NB4 (cell line): ENCODE measurements at regions not wholly inside any gene's neighbourhood (a gene's known extent, or its start where the extent isn't known, plus 50 kb on each side); places are given as distances from the start of the nearest gene placed in this dataset.
A peak's percentile ranks its signal among the peaks of the same experiment; 100 is the strongest.
"Not testable (repeated sequence)": the region's sequence is repeated elsewhere in the genome, so short reads cannot be mapped to it uniquely, and the experiment has no call there.

Source experiments
- DNase-seq: peaks from one replicate; pipeline ENCODE4 v3.0.0; 2010; ENCODE audit warnings: low read depth
- H3K4me3 ChIP-seq: one replicate; pipeline ENCODE4 v1.5.1; 2011; ENCODE audit warnings: mild to moderate bottlenecking, low read depth, low read length, moderate library complexity
- MYC ChIP-seq: IDR thresholded peaks from 2 replicates; pipeline ENCODE4 v1.6.1; 2011; ENCODE audit warnings: low read depth, low read length
- POLR2A ChIP-seq: IDR thresholded peaks from 2 replicates; pipeline ENCODE4 v1.6.1; 2011; ENCODE audit warnings: mild to moderate bottlenecking; ENCODE audit not compliant: insufficient read length; ENCODE audit errors: extremely low read depth
- TF ChIP-seq, protein P1 (sequence below): IDR thresholded peaks from one replicate; pipeline ENCODE4 v1.5.1; 2012; ENCODE audit warnings: low read depth, low read length
- TF ChIP-seq, protein P2 (sequence below): IDR thresholded peaks from 2 replicates; pipeline ENCODE4 v1.6.1; 2011; ENCODE audit warnings: low read depth, low read length

DNA sequence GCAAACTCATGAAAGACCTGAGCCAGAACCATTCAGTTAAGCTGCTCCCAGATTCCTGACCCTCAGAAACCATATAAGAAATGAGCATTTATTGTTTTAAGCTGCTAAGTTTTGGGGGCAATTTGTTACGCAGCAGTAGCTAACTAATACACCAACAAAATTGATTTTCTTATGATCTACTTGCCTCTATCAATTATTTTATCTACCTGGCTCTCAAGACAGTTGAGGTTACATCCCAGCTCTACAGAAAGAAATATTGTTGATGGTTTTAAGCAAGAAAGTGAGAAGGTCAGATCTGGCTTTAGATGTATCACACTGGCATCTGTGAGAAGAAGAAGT lies 103.1 kb upstream of the MDM1 start:
- no peak overlapping the region for H3K4me3 ChIP-seq
- no peak for DNase-seq
- TF ChIP-seq MYC (no peak), POLR2A (no peak)
- TF ChIP-seq, protein P1, sequence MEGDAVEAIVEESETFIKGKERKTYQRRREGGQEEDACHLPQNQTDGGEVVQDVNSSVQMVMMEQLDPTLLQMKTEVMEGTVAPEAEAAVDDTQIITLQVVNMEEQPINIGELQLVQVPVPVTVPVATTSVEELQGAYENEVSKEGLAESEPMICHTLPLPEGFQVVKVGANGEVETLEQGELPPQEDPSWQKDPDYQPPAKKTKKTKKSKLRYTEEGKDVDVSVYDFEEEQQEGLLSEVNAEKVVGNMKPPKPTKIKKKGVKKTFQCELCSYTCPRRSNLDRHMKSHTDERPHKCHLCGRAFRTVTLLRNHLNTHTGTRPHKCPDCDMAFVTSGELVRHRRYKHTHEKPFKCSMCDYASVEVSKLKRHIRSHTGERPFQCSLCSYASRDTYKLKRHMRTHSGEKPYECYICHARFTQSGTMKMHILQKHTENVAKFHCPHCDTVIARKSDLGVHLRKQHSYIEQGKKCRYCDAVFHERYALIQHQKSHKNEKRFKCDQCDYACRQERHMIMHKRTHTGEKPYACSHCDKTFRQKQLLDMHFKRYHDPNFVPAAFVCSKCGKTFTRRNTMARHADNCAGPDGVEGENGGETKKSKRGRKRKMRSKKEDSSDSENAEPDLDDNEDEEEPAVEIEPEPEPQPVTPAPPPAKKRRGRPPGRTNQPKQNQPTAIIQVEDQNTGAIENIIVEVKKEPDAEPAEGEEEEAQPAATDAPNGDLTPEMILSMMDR, result no peak
- TF ChIP-seq, protein P2, sequence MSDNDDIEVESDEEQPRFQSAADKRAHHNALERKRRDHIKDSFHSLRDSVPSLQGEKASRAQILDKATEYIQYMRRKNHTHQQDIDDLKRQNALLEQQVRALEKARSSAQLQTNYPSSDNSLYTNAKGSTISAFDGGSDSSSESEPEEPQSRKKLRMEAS, result no peak

DNA sequence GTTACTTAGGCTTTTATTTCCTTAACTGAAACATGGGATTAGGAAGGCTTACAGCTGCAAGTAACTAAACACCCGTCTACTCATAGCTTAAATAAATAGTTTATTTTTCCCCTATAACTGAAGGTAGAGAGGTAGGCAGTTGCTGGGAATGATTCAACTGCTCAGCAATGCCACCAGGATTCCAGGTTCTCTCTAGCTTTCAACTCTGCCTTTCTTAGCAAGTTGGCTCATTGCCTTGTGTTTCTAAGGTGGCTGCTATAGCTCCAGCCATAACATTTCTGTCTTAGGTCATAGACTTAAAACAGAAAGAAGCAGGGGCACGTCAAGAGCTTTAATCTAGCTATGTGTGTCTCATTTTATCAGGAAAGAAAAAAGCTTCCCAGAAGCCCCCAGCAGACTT lies 103.7 kb upstream of the MDM1 start:
- DNase-seq, result no peak
- no peak for TF ChIP-seq MYC
- no peak for TF ChIP-seq POLR2A
- TF ChIP-seq, protein P1, result no peak
- TF ChIP-seq, protein P2, result no peak
- no peak overlapping the region for H3K4me3 ChIP-seq

DNA sequence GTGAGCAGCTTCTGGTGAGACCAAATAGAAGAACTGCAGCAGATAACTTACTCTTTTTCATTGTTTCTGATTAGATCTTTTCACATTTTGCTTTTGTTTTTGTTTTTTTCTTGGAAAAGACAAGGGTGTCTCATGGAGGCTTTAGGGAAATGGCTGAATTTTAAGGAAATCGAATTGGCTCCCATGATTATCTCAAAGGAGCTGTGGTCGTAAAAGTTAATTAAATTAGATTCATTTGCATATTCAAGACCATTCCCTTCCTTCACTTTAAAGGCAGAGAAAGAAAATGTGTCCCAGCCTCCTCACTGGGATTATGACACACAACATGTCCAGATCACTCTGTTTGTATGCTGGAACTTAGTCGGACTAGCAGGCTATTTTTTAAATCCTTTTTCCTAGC lies 106.4 kb upstream of the MDM1 start:
- TF ChIP-seq, protein P2, result no peak
- TF ChIP-seq MYC (no peak), POLR2A (no peak)
- TF ChIP-seq, protein P1, result no peak
- H3K4me3 ChIP-seq, result no peak overlapping the region
- DNase-seq, result no peak

DNA sequence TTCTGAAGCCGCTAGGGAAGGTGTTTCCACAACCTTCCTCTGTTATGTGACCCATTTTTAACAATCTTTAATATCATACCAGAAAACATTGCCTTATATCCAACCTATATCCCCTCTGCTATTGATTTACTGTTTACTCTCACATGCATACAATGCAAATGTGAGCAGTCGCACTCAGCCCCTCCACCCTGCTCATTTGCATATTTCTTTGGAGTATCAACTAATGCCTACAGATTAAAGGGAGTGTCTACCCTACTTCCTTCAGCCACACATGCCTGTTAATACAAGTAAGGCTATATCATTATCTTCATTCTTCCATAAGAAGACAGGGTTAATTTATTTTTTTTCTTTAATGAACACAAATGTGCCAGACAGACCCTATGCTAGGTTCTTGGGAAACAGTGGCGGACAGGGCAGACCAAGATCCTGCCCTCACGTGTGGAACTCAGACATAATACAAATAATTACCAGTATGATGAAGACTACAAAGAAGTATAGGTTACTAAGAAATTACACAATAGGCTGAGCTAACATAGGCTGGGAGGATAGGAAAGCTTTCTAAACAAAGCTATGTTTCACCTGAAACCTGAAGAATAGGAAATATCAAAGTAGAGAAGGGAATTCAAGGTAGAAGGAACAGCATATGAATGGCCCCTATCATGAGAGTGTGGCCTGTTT lies 107.3 kb upstream of the MDM1 start:
- no peak for TF ChIP-seq MYC
- TF ChIP-seq, protein P1, result no peak
- TF ChIP-seq, protein P2, result no peak
- no peak for TF ChIP-seq POLR2A
- DNase-seq, result no peak
- no peak overlapping the region for H3K4me3 ChIP-seq

DNA sequence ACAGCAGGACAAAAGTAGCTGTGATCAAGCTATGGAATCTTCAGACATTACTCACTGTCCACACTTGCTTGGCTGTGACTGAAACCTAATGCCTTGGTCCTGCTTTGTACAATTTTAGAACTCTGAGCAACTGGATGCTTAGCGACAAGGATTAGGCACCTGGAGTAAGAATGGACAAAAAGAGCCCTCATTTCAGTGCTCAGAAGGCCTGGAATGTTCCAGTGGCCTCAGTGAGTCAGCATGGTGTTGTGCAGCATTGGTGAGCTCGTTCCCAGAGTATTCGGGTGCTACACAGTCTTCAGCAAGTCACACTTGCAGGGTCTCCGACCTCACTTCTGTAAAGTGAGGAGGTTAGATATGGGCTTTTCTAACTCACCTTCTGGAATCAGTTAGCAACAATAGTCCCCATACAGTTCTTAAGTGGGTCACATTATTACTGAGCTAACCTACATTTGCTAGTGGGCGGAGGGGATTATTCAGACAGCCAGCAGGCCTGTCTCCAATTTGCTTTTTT lies 108.0 kb upstream of the MDM1 start:
- no peak for DNase-seq
- TF ChIP-seq MYC, result no peak
- TF ChIP-seq, protein P2, result no peak
- H3K4me3 ChIP-seq, result no peak overlapping the region

DNA sequence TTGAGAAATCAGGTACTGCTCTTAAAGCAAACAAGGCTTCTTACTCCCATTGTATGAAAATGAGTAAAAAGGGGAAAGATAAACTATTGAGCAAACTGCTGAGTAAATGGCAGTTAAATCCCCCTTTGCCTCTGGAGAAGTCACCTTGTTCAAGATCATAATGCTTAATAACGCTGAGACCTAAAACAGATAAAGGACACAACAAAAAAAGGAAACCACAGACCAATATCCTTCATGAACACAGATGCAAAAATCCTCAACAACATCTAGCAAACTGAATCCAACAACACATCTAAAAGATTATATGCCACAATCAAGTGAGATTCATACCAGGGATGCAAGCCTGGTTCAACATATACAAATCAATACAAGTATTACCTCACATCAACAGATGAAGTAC lies 109.0 kb upstream of the MDM1 start:
- no peak overlapping the region for H3K4me3 ChIP-seq
- no peak for DNase-seq
- TF ChIP-seq MYC (no peak), POLR2A (no peak)
- TF ChIP-seq, protein P2, result no peak
- TF ChIP-seq, protein P1, result no peak

DNA sequence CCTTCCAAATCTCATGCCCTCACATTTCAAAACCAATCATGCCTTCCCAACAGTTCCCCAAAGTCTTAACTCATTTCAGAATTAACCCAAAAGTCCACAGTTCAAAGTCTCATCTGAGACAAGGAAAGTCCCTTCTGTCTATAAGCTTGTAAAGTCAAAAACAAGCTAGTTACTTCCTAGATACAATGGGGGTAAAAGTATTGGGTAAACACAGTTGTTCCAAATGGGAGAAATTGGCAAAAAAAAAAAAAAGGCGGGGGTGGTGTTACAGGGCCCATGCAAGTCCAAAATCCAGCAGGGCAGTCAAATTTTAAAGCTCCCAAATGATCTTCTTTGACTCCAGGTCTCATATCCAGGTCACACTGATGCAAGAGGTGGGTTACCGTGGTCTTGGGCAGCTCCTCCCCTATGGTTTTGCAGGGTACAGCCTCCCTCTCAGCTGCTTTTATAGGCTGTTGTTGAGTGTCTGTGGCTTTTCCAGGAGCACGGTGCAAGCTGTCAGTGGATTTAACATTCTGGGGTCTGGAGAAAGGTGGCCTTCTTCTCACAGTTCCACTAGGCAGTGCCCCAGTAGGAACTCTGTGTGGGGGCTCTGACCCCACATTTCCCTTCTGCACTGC lies 110.3 kb upstream of the MDM1 start:
- peak; percentile 67 for DNase-seq
- H3K4me3 ChIP-seq, result not testable (repeated sequence)

DNA sequence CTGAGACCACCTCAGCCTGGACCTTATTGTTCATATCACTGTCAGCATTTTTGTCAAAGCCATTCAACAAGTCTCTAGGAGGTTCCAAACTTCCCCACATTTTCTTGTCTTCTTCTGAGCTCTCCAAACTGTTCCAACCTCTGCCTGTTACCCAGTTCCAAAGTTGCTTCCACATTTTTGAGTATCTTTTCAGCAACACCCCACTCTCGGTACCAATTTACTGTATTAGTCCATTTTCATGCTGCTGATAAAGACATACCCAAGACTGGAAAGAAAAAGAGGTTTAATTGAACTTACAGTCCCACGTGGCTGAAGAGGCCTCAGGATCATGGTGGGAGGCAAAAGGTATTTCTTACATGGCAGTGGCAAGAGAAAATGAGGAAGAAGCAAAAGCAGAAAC lies 111.5 kb upstream of the MDM1 start:
- not testable (repeated sequence) for DNase-seq, H3K4me3 ChIP-seq
